ENCODE measurements at regions not wholly inside any gene's neighbourhood (a gene's known extent, or its start where the extent isn't known, plus 50 kb on each side); places are given as distances from the start of the nearest gene placed in this dataset.

DNA sequence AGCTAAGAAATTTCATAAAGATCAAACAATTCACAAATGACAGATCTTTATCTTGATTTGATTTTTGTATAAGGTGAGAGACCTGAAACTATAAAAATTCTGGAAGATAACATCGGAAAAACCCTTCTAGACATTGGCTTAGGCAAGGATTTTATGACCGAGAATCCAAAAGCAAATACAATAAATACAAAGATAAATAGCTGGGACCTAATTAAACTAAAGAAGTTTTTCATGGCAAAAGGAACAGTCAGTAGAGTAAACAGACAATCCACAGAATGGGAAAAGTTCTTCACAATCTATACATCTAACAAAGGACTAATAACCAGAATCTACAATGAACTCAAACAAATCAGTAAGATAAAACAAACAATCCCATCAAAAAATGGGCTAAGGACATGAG, 116.9 kb upstream of the BCHE start:
- peaks cover 2% of the 10 kb centered on the region for H3K9me3 Mint-ChIP-seq (ENCODE audit: insufficient read depth)
- ChIA-PET CTCF (no interaction called here), POLR2A (no interaction called here)
- no CpG with 5 or more reads among the region's 2 CpGs for WGBS (ENCODE audit: insufficient coverage)
- no peaks in the 10 kb centered on the region for H4K20me1 ChIP-seq (ENCODE audit: control insufficient read depth, insufficient read depth, low read length, poor library complexity, severe bottlenecking)
- H3K4me1 Mint-ChIP-seq = no peaks in the 10 kb centered on the region
- H3K4me3 Mint-ChIP-seq = no peak overlapping the region
- no peak for DNase-seq
- no peaks in the 10 kb centered on the region for H3K27me3 Mint-ChIP-seq
- no peaks in the 10 kb centered on the region for H3K4me1 ChIP-seq (ENCODE audit: control insufficient read depth in 2 of 2, insufficient read depth in 2 of 2, low read length in 2 of 2)
- no peaks in the 10 kb centered on the region for H3K27me3 ChIP-seq (replicated peaks in 1 of 4; ENCODE audit: control extremely low read depth in 1 of 4, control insufficient read depth in 3 of 4, insufficient read depth in 4 of 4, low read length in 3 of 4)
- H3K9me3 ChIP-seq (ENCODE audit: control extremely low read depth in 1 of 3, control insufficient read depth in 2 of 3, insufficient read depth in 1 of 3, low read length in 2 of 3) = no peaks in the 10 kb centered on the region
- H3K9ac ChIP-seq (ENCODE audit: low read length) = no peak overlapping the region
- no peak overlapping the region for H2AFZ ChIP-seq (ENCODE audit: insufficient read depth, low read depth, low read length, poor library complexity, severe bottlenecking)
- no peak overlapping the region for H3K27ac ChIP-seq (ENCODE audit: low read length in 2 of 2)
- no peaks in the 10 kb centered on the region for H3K36me3 ChIP-seq (replicated peaks in 1 of 2; ENCODE audit: control extremely low read depth in 1 of 2, control insufficient read depth in 1 of 2, extremely low read depth in 1 of 2, insufficient read depth in 2 of 2, low read length in 1 of 2)
- no peak overlapping the region for H3K27ac Mint-ChIP-seq
- intact Hi-C loops (cut with micrococcal nuclease) = no loop called here
- no peak for ATAC-seq (ENCODE audit: low read depth)
- no peak for TF ChIP-seq EZH2 (IDR thresholded peaks at IDR 0.05; ENCODE audit: borderline replicate concordance, insufficient read depth, low read depth, low read length, poor library complexity, severe bottlenecking)
- TF ChIP-seq, protein P1, sequence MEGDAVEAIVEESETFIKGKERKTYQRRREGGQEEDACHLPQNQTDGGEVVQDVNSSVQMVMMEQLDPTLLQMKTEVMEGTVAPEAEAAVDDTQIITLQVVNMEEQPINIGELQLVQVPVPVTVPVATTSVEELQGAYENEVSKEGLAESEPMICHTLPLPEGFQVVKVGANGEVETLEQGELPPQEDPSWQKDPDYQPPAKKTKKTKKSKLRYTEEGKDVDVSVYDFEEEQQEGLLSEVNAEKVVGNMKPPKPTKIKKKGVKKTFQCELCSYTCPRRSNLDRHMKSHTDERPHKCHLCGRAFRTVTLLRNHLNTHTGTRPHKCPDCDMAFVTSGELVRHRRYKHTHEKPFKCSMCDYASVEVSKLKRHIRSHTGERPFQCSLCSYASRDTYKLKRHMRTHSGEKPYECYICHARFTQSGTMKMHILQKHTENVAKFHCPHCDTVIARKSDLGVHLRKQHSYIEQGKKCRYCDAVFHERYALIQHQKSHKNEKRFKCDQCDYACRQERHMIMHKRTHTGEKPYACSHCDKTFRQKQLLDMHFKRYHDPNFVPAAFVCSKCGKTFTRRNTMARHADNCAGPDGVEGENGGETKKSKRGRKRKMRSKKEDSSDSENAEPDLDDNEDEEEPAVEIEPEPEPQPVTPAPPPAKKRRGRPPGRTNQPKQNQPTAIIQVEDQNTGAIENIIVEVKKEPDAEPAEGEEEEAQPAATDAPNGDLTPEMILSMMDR (IDR thresholded peaks at IDR 0.05) = no peak
- H3K4me2 ChIP-seq (replicated peaks; ENCODE audit: low read depth, low read length, poor library complexity, severe bottlenecking) = no peak overlapping the region
- no peaks in the 10 kb centered on the region for H3K79me2 ChIP-seq (ENCODE audit: control insufficient read depth, insufficient read depth, low read length)
- no peak overlapping the region for H3K4me3 ChIP-seq (ENCODE audit: control extremely low read depth in 1 of 5, extremely low read depth in 1 of 5, insufficient read depth in 1 of 5, low read depth in 2 of 5, low read length in 4 of 5)

DNA sequence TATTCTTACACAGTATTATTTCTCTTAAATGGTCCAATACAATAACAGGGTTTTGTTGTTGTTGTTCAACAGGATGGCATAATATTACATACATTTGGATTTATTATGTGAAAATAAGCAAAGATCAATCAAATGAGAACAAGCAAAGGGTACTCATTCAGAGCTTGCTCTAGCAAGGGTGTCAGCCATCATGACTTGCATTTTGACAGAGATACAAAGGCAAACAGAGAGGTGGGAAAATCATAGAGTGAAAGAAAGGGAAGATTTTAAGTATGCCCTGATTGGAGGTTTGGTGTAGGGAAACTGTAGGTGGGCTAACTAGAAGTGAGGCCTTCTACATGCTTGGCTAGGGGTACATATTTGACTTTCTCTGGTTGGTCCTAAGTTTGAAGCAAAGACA, 109.1 kb upstream of the BCHE start:
- peaks cover 3% of the 10 kb centered on the region for H3K9me3 Mint-ChIP-seq (ENCODE audit: insufficient read depth)
- Histone ChIP-seq H3K27me3 (replicated peaks in 1 of 4; ENCODE audit: control extremely low read depth in 1 of 4, control insufficient read depth in 3 of 4, insufficient read depth in 4 of 4, low read length in 3 of 4) (no peaks in the 10 kb centered on the region), H4K20me1 (ENCODE audit: control insufficient read depth, insufficient read depth, low read length, poor library complexity, severe bottlenecking) (no peaks in the 10 kb centered on the region), H3K27ac (ENCODE audit: low read length in 2 of 2) (no peak overlapping the region), H3K4me3 (ENCODE audit: control extremely low read depth in 1 of 5, extremely low read depth in 1 of 5, insufficient read depth in 1 of 5, low read depth in 2 of 5, low read length in 4 of 5) (no peak overlapping the region), H3K9ac (ENCODE audit: low read length) (no peak overlapping the region), H3K79me2 (ENCODE audit: control insufficient read depth, insufficient read depth, low read length) (no peaks in the 10 kb centered on the region), H2AFZ (ENCODE audit: insufficient read depth, low read depth, low read length, poor library complexity, severe bottlenecking) (no peak overlapping the region), H3K36me3 (replicated peaks in 1 of 2; ENCODE audit: control extremely low read depth in 1 of 2, control insufficient read depth in 1 of 2, extremely low read depth in 1 of 2, insufficient read depth in 2 of 2, low read length in 1 of 2) (no peaks in the 10 kb centered on the region), H3K4me2 (replicated peaks; ENCODE audit: low read depth, low read length, poor library complexity, severe bottlenecking) (no peak overlapping the region), H3K9me3 (ENCODE audit: control extremely low read depth in 1 of 3, control insufficient read depth in 2 of 3, insufficient read depth in 1 of 3, low read length in 2 of 3) (peaks cover 0 to 4% (median 0%) of the 10 kb centered on the region in 3 donors), H3K4me1 (ENCODE audit: control insufficient read depth in 2 of 2, insufficient read depth in 2 of 2, low read length in 2 of 2) (no peaks in the 10 kb centered on the region)
- H3K27me3 Mint-ChIP-seq = no peaks in the 10 kb centered on the region
- no peaks in the 10 kb centered on the region for H3K4me1 Mint-ChIP-seq
- no peak overlapping the region for H3K4me3 Mint-ChIP-seq
- intact Hi-C loops (cut with micrococcal nuclease) = no loop called here
- CTCF ChIA-PET = no interaction called here
- ATAC-seq (ENCODE audit: low read depth) = no peak
- H3K27ac Mint-ChIP-seq = no peak overlapping the region
- no peak for DNase-seq
- TF ChIP-seq, protein P1 (IDR thresholded peaks at IDR 0.05) = no peak
- TF ChIP-seq EZH2 (IDR thresholded peaks at IDR 0.05; ENCODE audit: borderline replicate concordance, insufficient read depth, low read depth, low read length, poor library complexity, severe bottlenecking) = no peak
- POLR2A ChIA-PET = no interaction called here
